Astrocyte (in vitro differentiated cells and primary cell): ENCODE measurements at regions not wholly inside any gene's neighbourhood (a gene's known extent, or its start where the extent isn't known, plus 50 kb on each side); places are given as distances from the start of the nearest gene placed in this dataset.

Source experiments
- DNase-seq: peaks from one replicate; pipeline ENCODE4 v3.0.0-alpha.2; 2010; ENCODE audit warnings: low read depth
- FAIRE-seq: peaks from 2 replicates; lab custom pipeline; 2011; peaks lifted over from hg19 to GRCh38; lab: Jason Lieb, UNC
- H2AFZ ChIP-seq: 2 replicates; pipeline ENCODE4 v1.6.0; 2012; ENCODE audit warnings: low read depth, low read length, inconsistent platforms
- H3K27ac ChIP-seq: 2 replicates; pipeline ENCODE4 v1.5.1; 2011; ENCODE audit warnings: low read depth, low read length, inconsistent platforms
- H3K27me3 ChIP-seq: 2 replicates; pipeline ENCODE4 v1.6.0; 2011; ENCODE audit warnings: low read length, inconsistent platforms; ENCODE audit not compliant: insufficient read depth
- H3K36me3 ChIP-seq: 2 replicates; pipeline ENCODE4 v1.5.1; 2011; ENCODE audit warnings: low read length, inconsistent platforms; ENCODE audit not compliant: insufficient read depth
- H3K4me1 ChIP-seq: 2 replicates; pipeline ENCODE4 v1.5.1; 2011; ENCODE audit warnings: low read length, inconsistent platforms; ENCODE audit not compliant: insufficient read depth
- H3K4me2 ChIP-seq: 2 replicates; pipeline ENCODE4 v1.6.0; 2012; ENCODE audit warnings: low read length, inconsistent platforms
- H3K4me3 ChIP-seq: 2 replicates; pipeline ENCODE4 v1.5.1; 2011; ENCODE audit warnings: low read depth, mild to moderate bottlenecking, low read length, inconsistent platforms; ENCODE audit not compliant: insufficient read depth
- H3K79me2 ChIP-seq: 2 replicates; pipeline ENCODE4 v1.6.0; 2012; ENCODE audit warnings: mild to moderate bottlenecking, low read length, inconsistent platforms; ENCODE audit not compliant: insufficient read depth
- H3K9ac ChIP-seq: 2 replicates; pipeline ENCODE4 v1.6.0; 2012; ENCODE audit warnings: mild to moderate bottlenecking, low read length, inconsistent platforms
- H3K9me3 ChIP-seq: 2 replicates; pipeline ENCODE4 v1.5.1; 2012; ENCODE audit warnings: low read depth, mild to moderate bottlenecking, low read length, inconsistent platforms; ENCODE audit not compliant: insufficient read depth
- H4K20me1 ChIP-seq: 2 replicates; pipeline ENCODE4 v1.6.0; 2012; ENCODE audit warnings: low read length, inconsistent platforms; ENCODE audit not compliant: insufficient read depth
- H3K27ac Mint-ChIP-seq: one replicate; pipeline ENCODE4 v1.8.0; 2021; ENCODE audit warnings: mild to moderate bottlenecking, mixed read lengths; ENCODE audit not compliant: unreplicated experiment
- H3K27me3 Mint-ChIP-seq: one replicate; pipeline ENCODE4 v1.8.0; 2021; ENCODE audit warnings: low read depth, mixed read lengths; ENCODE audit not compliant: unreplicated experiment
- H3K36me3 Mint-ChIP-seq: one replicate; pipeline ENCODE4 v1.8.0; 2021; ENCODE audit warnings: low read depth, mixed read lengths; ENCODE audit not compliant: unreplicated experiment
- H3K4me1 Mint-ChIP-seq: one replicate; pipeline ENCODE4 v1.8.0; 2021; ENCODE audit warnings: low read depth, mixed read lengths; ENCODE audit not compliant: unreplicated experiment
- H3K4me3 Mint-ChIP-seq: one replicate; pipeline ENCODE4 v1.8.0; 2021; ENCODE audit warnings: mild to moderate bottlenecking, moderate library complexity, mixed read lengths; ENCODE audit not compliant: unreplicated experiment
- H3K9me3 Mint-ChIP-seq: one replicate; pipeline ENCODE4 v1.8.0; 2021; ENCODE audit warnings: mild to moderate bottlenecking, mixed read lengths; ENCODE audit not compliant: unreplicated experiment
- CTCF ChIP-seq: IDR thresholded peaks from 2 replicates; pipeline ENCODE4 v1.5.1; 2011; ENCODE audit warnings: low read depth, mild to moderate bottlenecking, inconsistent platforms, low read length, moderate library complexity; ENCODE audit not compliant: insufficient read depth
- EZH2 ChIP-seq: IDR thresholded peaks from 2 replicates; pipeline ENCODE4 v1.6.1; 2012; ENCODE audit warnings: mild to moderate bottlenecking, low read length, inconsistent platforms; ENCODE audit not compliant: insufficient read depth

- peaks cover 6% of the 10 kb centered on the region for H3K27me3 Mint-ChIP-seq
- Histone ChIP-seq H3K4me1 (no peaks in the 10 kb centered on the region), H3K9ac (no peak overlapping the region), H3K4me2 (no peak overlapping the region), H3K9me3 (no peaks in the 10 kb centered on the region), H3K36me3 (no peaks in the 10 kb centered on the region), H3K27ac (no peak overlapping the region), H3K4me3 (no peak overlapping the region), H2AFZ (no peak overlapping the region), H3K79me2 (no peaks in the 10 kb centered on the region), H4K20me1 (no peaks in the 10 kb centered on the region), H3K27me3 (no peaks in the 10 kb centered on the region)
- DNase-seq, result no peak
- TF ChIP-seq CTCF (no peak), EZH2 (no peak)
- peaks cover 3% of the 10 kb centered on the region for H3K4me1 Mint-ChIP-seq
- FAIRE-seq, result no peak
- no peak overlapping the region for H3K27ac Mint-ChIP-seq
- H3K4me3 Mint-ChIP-seq, result no peak overlapping the region
- H3K36me3 Mint-ChIP-seq, result peaks cover 2% of the 10 kb centered on the region
- H3K9me3 Mint-ChIP-seq, result peaks cover 2% of the 10 kb centered on the region
Observed at GRCh38 chr2:234345921-234346320, 151.0 kb downstream of the ARL4C start.

GRCh38 chr2:234344012-234344411, 152.9 kb downstream of the ARL4C start:
- Mint-ChIP-seq H3K4me3 (no peak overlapping the region), H3K36me3 (peaks cover 2% of the 10 kb centered on the region), H3K27ac (no peak overlapping the region), H3K4me1 (peaks cover 3% of the 10 kb centered on the region), H3K27me3 (peaks cover 6% of the 10 kb centered on the region), H3K9me3 (peaks cover 2% of the 10 kb centered on the region)
- H2AFZ ChIP-seq, result no peak overlapping the region
- H3K4me2 ChIP-seq, result no peak overlapping the region
- DNase-seq (no peak), FAIRE-seq (no peak)
- TF ChIP-seq CTCF (no peak), EZH2 (no peak)
- no peaks in the 10 kb centered on the region for H3K36me3 ChIP-seq
- no peaks in the 10 kb centered on the region for H3K27me3 ChIP-seq
- H3K27ac ChIP-seq, result no peak overlapping the region
- H3K4me1 ChIP-seq, result no peaks in the 10 kb centered on the region
- H3K9ac ChIP-seq, result no peak overlapping the region
- no peak overlapping the region for H3K4me3 ChIP-seq
- H4K20me1 ChIP-seq, result no peaks in the 10 kb centered on the region
- no peaks in the 10 kb centered on the region for H3K9me3 ChIP-seq
- no peaks in the 10 kb centered on the region for H3K79me2 ChIP-seq

- Mint-ChIP-seq H3K27me3 (peaks cover 6% of the 10 kb centered on the region), H3K4me1 (peaks cover 3% of the 10 kb centered on the region), H3K36me3 (peaks cover 2% of the 10 kb centered on the region), H3K27ac (no peak overlapping the region), H3K4me3 (no peak overlapping the region), H3K9me3 (peaks cover 2% of the 10 kb centered on the region)
- DNase-seq (no peak), FAIRE-seq (no peak)
- H3K4me3 ChIP-seq, result no peak overlapping the region
- H2AFZ ChIP-seq, result no peak overlapping the region
- no peak overlapping the region for H3K27ac ChIP-seq
- H3K4me1 ChIP-seq, result no peaks in the 10 kb centered on the region
- no peak overlapping the region for H3K4me2 ChIP-seq
- no peaks in the 10 kb centered on the region for H4K20me1 ChIP-seq
- no peaks in the 10 kb centered on the region for H3K9me3 ChIP-seq
- no peak for TF ChIP-seq EZH2
- TF ChIP-seq CTCF, result no peak
- no peaks in the 10 kb centered on the region for H3K27me3 ChIP-seq
- no peaks in the 10 kb centered on the region for H3K79me2 ChIP-seq
- H3K36me3 ChIP-seq, result no peaks in the 10 kb centered on the region
- no peak overlapping the region for H3K9ac ChIP-seq
Observed at GRCh38 chr2:234343372-234343771, 153.5 kb downstream of the ARL4C start.
